ENCODE measurements at regions not wholly inside any gene's neighbourhood (a gene's known extent, or its start where the extent isn't known, plus 50 kb on each side); places are given as distances from the start of the nearest gene placed in this dataset.

GRCh38 chr10:69732147-69732825, 69.4 kb upstream of the COL13A1 start:
- Histone ChIP-seq H3K27ac (ENCODE audit: low read depth, low read length) (no peak overlapping the region), H3K9me3 (ENCODE audit: control insufficient read depth, insufficient read depth, low read length) (no peaks in the 10 kb centered on the region), H3K27me3 (ENCODE audit: control insufficient read depth, insufficient read depth, low read length) (no peaks in the 10 kb centered on the region), H3K4me3 (ENCODE audit: low read depth, low read length) (no peak overlapping the region)
- ChIA-PET CTCF (interaction anchor here (1.0 to 1.7 kb wide), 5 partner anchors 11 to 219 kb away, joined by 3 to 9 read pairs (median 4); no protein-coding TSS in a partner anchor), POLR2A (interaction anchor here (1.0 kb wide), 1 partner anchor 17 kb away, joined by 3 read pairs; no protein-coding TSS in a partner anchor)
- DNase-seq (ENCODE audit: low read depth, low spot score): no peak
- no peak for TF ChIP-seq CTCF (IDR thresholded peaks at IDR 0.05; ENCODE audit: low read depth, low read length)

GRCh38 chr10:69732826-69733150, 68.9 kb upstream of the COL13A1 start:
- H3K9me3 ChIP-seq (ENCODE audit: control insufficient read depth, insufficient read depth, low read length): no peaks in the 10 kb centered on the region
- TF ChIP-seq CTCF (IDR thresholded peaks at IDR 0.05; ENCODE audit: low read depth, low read length): no peak
- H3K27ac ChIP-seq (ENCODE audit: low read depth, low read length): no peak overlapping the region
- ChIA-PET CTCF (interaction anchor here (1.0 to 1.7 kb wide), 5 partner anchors 10 to 69 kb away, joined by 3 to 9 read pairs (median 4); no protein-coding TSS in a partner anchor), POLR2A (no interaction called here)
- DNase-seq (ENCODE audit: low read depth, low spot score): no peak
- no peaks in the 10 kb centered on the region for H3K27me3 ChIP-seq (ENCODE audit: control insufficient read depth, insufficient read depth, low read length)
- H3K4me3 ChIP-seq (ENCODE audit: low read depth, low read length): no peak overlapping the region

- ChIA-PET CTCF (interaction anchor here (0.9 to 1.7 kb wide), 6 partner anchors 9 to 68 kb away, joined by 3 to 9 read pairs (median 4); no protein-coding TSS in a partner anchor), POLR2A (interaction anchor here (0.7 to 0.9 kb wide), 2 partner anchors 53 to 66 kb away, joined by 3 to 4 read pairs; no protein-coding TSS in a partner anchor)
- no peak for DNase-seq (ENCODE audit: low read depth, low spot score)
- Histone ChIP-seq H3K27ac (ENCODE audit: low read depth, low read length) (no peak overlapping the region), H3K4me3 (ENCODE audit: low read depth, low read length) (no peak overlapping the region), H3K9me3 (ENCODE audit: control insufficient read depth, insufficient read depth, low read length) (no peaks in the 10 kb centered on the region), H3K27me3 (ENCODE audit: control insufficient read depth, insufficient read depth, low read length) (no peaks in the 10 kb centered on the region)
- TF ChIP-seq CTCF (IDR thresholded peaks at IDR 0.05; ENCODE audit: low read depth, low read length): no peak
These were observed 67.9 kb upstream of the COL13A1 start for GRCh38 chr10:69733791-69734261.

GRCh38 chr10:69734416-69734796, 67.3 kb upstream of the COL13A1 start:
- Histone ChIP-seq H3K27ac (ENCODE audit: low read depth, low read length) (no peak overlapping the region), H3K27me3 (ENCODE audit: control insufficient read depth, insufficient read depth, low read length) (no peaks in the 10 kb centered on the region), H3K4me3 (ENCODE audit: low read depth, low read length) (no peak overlapping the region), H3K9me3 (ENCODE audit: control insufficient read depth, insufficient read depth, low read length) (no peaks in the 10 kb centered on the region)
- no peak for DNase-seq (ENCODE audit: low read depth, low spot score)
- no peak for TF ChIP-seq CTCF (IDR thresholded peaks at IDR 0.05; ENCODE audit: low read depth, low read length)
- CTCF ChIA-PET: interaction anchor here (0.9 kb wide), 1 partner anchor 55 kb away, joined by 3 read pairs; no protein-coding TSS in a partner anchor
- POLR2A ChIA-PET: interaction anchor here (0.7 kb wide), 1 partner anchor 65 kb away, joined by 4 read pairs; no protein-coding TSS in a partner anchor

- no peak for TF ChIP-seq CTCF (IDR thresholded peaks at IDR 0.05; ENCODE audit: low read depth, low read length)
- CTCF ChIA-PET: no interaction called here
- no peaks in the 10 kb centered on the region for H3K9me3 ChIP-seq (ENCODE audit: control insufficient read depth, insufficient read depth, low read length)
- no peak overlapping the region for H3K4me3 ChIP-seq (ENCODE audit: low read depth, low read length)
- POLR2A ChIA-PET: no interaction called here
- H3K27ac ChIP-seq (ENCODE audit: low read depth, low read length): no peak overlapping the region
- DNase-seq (ENCODE audit: low read depth, low spot score): no peak
- no peaks in the 10 kb centered on the region for H3K27me3 ChIP-seq (ENCODE audit: control insufficient read depth, insufficient read depth, low read length)
These were observed 66.8 kb upstream of the COL13A1 start for GRCh38 chr10:69734797-69735468.
